ENCODE measurements at regions not wholly inside any gene's neighbourhood (a gene's known extent, or its start where the extent isn't known, plus 50 kb on each side); places are given as distances from the start of the nearest gene placed in this dataset.
A peak's percentile ranks its signal among the peaks of the same experiment; 100 is the strongest.

GRCh38 chr2:204258890-204259289 lies 286.4 kb upstream of the PARD3B start:
- Histone ChIP-seq H3K4me2 (ENCODE audit: low read depth, low read length) (no peak overlapping the region), H3K9ac (ENCODE audit: insufficient read depth, low read depth, low read length) (no peak overlapping the region), H3K4me1 (ENCODE audit: insufficient read depth, low read length) (no peaks in the 10 kb centered on the region), H3K27ac (ENCODE audit: extremely low read length, insufficient read depth, low read length) (no peak overlapping the region), H3K9me3 (ENCODE audit: low read length) (no peaks in the 10 kb centered on the region), H3K36me3 (replicated peaks in 1 of 2; ENCODE audit: control insufficient read depth in 1 of 2, insufficient read depth in 2 of 2, low read length in 2 of 2) (no peaks in the 10 kb centered on the region), H3K79me2 (ENCODE audit: insufficient read depth, low read length) (no peaks in the 10 kb centered on the region), H4K20me1 (ENCODE audit: insufficient read depth, low read length) (no peaks in the 10 kb centered on the region), H3K27me3 (ENCODE audit: control insufficient read depth in 1 of 2, insufficient read depth in 2 of 2, low read length in 2 of 2) (no peaks in the 10 kb centered on the region), H3K4me3 (replicated peaks in 1 of 3; ENCODE audit: insufficient read depth in 1 of 3, low read depth in 2 of 3, low read length in 3 of 3) (no peak overlapping the region), H2AFZ (ENCODE audit: low read length) (no peak overlapping the region)
- TF ChIP-seq ZNF574 (CRISPR knock-in tag; IDR thresholded peaks at IDR 0.05) = no peak
- TF ChIP-seq ZNF343 (CRISPR knock-in tag; IDR thresholded peaks at IDR 0.05) = no peak
- TF ChIP-seq RFX5 (IDR thresholded peaks at IDR 0.05; ENCODE audit: low read depth, low read length) = peak; percentile 54; the same call in 1 of the 2 replicates
- no peak for TF ChIP-seq KDM2A (CRISPR knock-in tag; IDR thresholded peaks at IDR 0.05; ENCODE audit: borderline replicate concordance, low read depth)
- TF ChIP-seq HNF4A (CRISPR knock-in tag; IDR thresholded peaks at IDR 0.05) = 0 out of 2 replicates have a peak, but pooled peaks have one; percentile 18
- no peak for TF ChIP-seq RBM39 (IDR thresholded peaks at IDR 0.05; ENCODE audit: low read depth, low read length, poor library complexity, severe bottlenecking)
- no peak for TF ChIP-seq SMYD3 (CRISPR knock-in tag; IDR thresholded peaks at IDR 0.05)
- TF ChIP-seq GRHL1 (CRISPR knock-in tag; conservative IDR thresholded peaks at IDR 0.05) = no peak
- TF ChIP-seq BRCA1 (CRISPR knock-in tag; IDR thresholded peaks at IDR 0.05) = no peak
- in situ Hi-C loops (cut with HindIII; ENCODE audit: extremely low pct_ligation_motif_present, low pct_unique_long_range_greater_than_20kb) = no loop called here
- ChIA-PET POLR2A (no interaction called here), CTCF (ENCODE audit: low intra/inter-chr PET ratio, low total read pairs) (no interaction called here)
- no TSS peak for BruUV-seq (replicated peaks)
- no peak for ATAC-seq
- intact Hi-C loops (cut with micrococcal nuclease; ENCODE audit: unreplicated experiment) = no loop called here
- no peak for FAIRE-seq
- DNase-seq (ENCODE audit: low spot score) = no peak
